GM19452 (cell line): ENCODE measurements at regions not wholly inside any gene's neighbourhood (a gene's known extent, or its start where the extent isn't known, plus 50 kb on each side); places are given as distances from the start of the nearest gene placed in this dataset.

ENCODE experiments used
- ATAC-seq: cut with Tn5 transposase; IDR thresholded peaks from one replicate; pipeline ENCODE4 v1.9.1; 2021; ENCODE audit not compliant: unreplicated experiment

GRCh38 chr11:19562156-19562555, 150.5 kb upstream of the NAV2 start:
- no peak for ATAC-seq

- no peak for ATAC-seq
Measured at GRCh38 chr11:19561011-19561410, 151.6 kb upstream of the NAV2 start.

DNA sequence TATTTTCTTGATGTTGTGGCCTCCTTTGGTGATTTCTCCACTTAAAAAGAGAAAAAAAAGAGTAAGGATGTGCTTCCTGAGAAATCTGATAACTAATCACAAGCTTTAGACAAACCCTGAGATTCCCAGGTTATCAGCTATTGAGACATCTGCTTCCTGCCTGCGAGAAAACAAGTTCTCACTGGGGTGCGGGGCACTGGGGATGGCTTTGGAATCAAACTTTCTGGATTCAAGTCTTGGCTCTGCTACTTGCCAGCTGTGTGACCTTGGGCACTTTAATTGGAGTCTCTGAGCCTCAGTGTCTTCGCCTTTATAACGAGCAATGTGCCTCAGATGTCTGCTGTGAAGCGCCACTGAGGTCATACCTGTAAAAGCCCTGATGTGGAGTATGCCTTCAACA, 152.5 kb upstream of the NAV2 start:
- ATAC-seq = no peak

GRCh38 chr11:19559746-19560145, 152.9 kb upstream of the NAV2 start:
- no peak for ATAC-seq

- ATAC-seq = no peak
Measured at GRCh38 chr11:19558189-19558986, 154.2 kb upstream of the NAV2 start.

DNA sequence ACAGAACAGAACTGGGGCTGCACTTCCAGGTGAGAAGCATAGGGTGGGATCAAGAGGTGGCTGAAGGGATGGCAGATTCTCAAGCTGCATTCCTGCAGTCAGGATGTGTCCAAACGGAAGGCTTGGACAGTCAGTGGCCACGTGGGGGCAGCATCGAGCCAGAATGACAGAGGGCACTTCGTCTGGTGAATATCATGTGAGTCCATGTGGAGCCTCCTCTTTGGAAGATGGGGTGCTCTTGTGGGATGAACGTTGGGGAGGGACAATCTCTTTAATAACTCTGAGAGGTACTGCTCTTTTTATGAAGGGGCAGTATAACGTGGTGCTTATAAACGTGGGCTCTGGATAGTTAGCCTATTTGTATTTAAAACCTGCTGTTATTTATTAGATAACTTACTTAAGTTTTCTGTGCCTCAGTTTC, 154.9 kb upstream of the NAV2 start:
- no peak for ATAC-seq

GRCh38 chr11:19557185-19557584, 155.5 kb upstream of the NAV2 start:
- ATAC-seq = no peak

- no peak for ATAC-seq
Measured at GRCh38 chr11:19555266-19555665, 157.4 kb upstream of the NAV2 start.

DNA sequence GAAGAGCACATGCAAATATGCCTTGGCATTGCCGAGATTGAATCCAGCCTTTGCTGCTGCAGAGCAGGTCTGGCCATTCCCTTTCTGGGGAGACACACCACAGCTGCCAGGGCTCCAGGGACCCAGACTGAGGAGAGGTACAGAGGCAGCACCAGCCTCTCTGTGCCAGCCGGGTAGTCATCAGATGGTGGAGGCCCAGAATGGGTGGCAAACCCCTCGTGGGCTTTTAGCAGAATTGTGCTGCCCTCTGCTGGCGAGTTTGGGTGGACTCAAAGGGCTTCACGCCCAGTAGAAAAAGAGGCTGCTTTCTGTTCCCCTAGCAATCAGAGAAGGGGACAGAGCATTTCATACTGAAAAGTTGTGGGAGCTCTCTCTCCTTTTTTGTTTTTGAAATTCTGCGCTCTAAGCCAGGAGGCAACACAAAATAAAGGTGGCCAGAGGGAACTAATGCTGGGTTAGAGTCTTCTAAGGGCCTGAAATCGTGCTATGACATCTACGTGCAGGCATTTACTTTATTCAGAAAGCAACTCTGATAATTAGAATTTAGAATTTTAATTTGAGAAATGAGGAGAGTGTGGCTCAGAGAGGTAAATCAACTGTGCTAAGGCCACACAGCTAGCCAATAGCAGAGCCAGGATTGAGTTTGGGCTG, 158.8 kb upstream of the NAV2 start:
- ATAC-seq = no peak

GRCh38 chr11:19552656-19553260, 159.9 kb upstream of the NAV2 start:
- no peak for ATAC-seq

DNA sequence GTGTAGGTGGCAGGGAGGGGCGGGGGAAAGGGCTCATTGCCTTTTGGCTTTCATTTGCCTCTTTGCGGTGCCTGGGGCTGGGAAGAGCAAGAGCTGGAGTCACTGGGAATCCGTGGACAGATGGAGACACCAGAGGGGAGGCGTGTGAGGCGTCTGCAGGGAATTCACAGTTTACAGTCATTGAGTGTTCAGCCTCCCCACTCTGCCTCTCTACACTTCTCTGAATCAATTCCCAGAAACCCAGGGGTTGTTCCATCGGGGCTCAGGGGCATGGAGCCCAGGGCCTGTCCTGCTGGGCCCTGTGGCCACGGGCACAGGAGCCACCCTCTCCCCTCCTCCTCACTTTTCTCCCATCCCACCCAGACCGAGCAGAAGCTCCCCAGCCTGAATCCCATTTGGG, 160.5 kb upstream of the NAV2 start:
- ATAC-seq = no peak

DNA sequence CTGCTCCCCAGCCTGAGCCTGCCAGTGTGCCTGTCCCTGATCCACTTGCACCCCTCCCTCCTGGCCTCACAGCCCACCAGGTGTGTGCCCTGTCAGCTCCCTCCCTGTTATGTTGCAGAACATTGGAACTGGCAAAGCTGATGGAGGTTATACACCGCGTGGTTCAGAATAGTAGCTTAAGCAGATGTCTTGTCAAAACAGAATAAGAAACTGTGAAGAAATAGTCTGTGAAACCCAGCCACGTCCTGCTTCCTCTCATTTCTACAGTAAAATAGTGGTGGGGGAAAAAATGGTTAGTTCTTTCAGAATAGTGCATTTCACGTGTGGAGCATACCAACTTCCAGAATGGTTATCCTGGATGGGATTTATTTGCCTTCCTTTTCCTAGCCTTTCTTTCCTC, 161.2 kb upstream of the NAV2 start:
- no peak for ATAC-seq

- ATAC-seq = no peak
Measured at GRCh38 chr11:19547044-19547443, 165.6 kb upstream of the NAV2 start.

DNA sequence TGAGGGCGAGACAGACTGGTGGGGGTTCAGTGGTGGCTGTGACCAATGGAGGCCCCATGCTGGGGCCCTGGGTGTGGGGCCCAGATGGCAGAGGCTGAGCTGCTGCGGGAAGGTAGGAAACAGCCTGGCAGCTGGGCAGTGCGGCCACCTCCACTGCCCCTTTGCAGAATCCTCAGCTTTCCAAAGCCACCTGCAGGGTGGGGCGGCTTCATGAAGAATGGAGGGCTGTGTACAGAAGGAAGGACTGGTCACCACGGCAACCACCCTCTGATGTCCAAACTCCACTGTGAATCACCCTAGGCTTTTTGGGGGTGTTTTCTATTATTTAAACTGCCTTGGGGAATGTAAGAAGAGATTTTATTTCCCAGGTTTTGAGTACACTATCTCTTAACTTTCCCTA, 166.3 kb upstream of the NAV2 start:
- no peak for ATAC-seq

DNA sequence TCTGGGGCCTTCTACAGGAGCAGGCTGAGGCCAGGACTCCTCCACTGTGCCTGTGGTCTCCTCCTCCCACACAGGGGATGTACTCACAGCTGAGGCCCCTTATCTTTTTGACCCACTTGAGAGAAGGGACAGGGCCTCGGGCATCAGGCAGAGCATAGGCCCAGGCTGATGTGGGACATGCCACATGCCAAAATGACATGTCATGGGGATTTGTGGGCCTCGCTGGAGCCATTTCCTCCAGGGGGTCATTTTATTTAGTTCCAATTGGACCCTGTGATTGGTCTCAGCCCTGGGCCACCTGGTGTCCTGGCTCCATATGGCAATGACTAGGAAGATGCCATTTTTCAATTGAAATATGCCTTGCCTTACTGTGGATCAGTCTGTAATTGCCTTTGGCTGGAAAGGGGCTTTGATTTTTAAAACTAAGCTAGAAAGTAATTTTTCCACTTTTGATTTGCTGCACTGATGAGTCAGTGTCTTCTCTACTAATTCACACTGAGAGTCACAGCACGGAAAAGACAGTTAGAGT, 171.1 kb upstream of the NAV2 start:
- ATAC-seq = no peak

DNA sequence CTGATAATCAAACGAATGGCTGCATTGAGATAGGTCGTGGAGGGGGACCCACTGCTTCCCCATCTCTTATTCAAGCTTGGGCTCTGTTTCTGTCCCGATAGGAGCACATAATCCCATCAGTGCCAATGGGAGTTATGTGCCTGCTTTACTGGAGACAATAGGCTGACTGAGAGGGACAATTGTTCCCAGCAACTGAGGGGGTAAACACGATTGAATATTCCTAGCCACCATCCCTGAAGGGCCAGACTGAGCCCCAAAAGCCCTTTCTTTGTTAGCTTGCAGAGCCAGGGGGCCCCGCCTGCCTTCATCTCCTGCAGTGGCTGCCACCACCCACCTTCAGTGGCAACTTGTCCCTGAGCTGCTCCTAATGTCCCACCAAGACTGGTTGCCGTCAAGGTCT, 172.8 kb upstream of the NAV2 start:
- no peak for ATAC-seq

GRCh38 chr11:19537803-19538453, 174.7 kb upstream of the NAV2 start:
- no peak for ATAC-seq

- ATAC-seq = no peak
Measured at GRCh38 chr11:19536131-19536530, 176.5 kb upstream of the NAV2 start.

DNA sequence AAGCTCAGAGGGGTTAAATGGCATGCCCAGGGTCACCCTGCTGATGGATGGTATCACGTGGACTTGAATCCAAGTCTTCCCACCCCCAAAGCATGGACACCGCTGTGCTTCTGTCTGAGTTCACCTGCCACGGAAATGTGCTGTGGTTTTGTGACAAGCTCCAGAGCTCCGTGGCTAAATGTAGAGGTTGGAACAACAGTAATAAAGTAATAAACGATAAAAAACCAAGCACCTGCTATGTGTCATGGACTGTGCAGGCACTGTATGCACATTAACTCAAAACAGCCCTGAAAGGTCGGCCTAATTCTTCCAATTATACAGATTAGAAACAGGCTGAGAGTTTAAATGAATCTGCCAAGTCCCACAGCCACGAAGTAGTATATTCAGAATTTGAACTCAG, 182.1 kb upstream of the NAV2 start:
- ATAC-seq = no peak

DNA sequence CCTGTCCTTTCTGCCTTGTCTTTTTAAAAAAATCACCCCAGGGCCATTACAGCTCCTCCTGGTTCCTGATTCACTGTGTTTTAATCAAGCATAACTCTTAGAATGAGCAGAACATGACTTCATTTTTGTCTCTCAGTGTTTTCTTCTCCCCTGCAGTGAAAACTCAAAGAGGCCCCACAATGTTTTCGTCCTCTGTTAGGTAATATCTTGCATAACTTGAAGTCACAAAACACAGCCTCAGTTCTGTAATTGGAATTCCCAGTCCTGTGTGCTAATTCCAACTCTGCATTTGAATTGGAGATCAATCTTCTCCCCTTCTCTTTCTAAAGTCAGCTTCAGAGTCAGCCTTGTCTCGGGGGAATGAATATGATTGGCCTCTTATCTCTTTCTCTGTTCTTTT, 186.5 kb upstream of the NAV2 start:
- no peak for ATAC-seq

DNA sequence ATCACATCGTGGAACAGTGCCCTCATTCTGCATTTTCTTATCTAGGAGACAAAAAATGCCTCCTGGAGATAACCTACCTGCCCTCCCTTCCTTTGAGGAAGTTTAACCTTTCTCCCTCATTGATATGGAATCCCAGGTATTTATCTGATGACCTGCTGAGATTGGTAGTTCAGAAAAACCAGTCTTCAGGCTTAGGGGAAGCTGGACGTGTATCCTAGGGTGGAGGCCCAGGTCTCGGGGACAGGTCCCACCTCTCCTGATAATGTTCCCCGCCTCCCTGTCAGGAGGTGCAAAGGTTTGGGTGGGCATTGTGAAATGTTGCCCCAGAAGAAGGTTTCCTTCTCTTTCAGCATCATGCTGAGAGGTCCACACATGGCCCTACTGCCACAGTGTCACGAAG, 186.9 kb upstream of the NAV2 start:
- ATAC-seq = no peak

GRCh38 chr11:19525276-19525675, 187.4 kb upstream of the NAV2 start:
- ATAC-seq = no peak
